OCI-LY1 (cell line): ENCODE measurements at regions not wholly inside any gene's neighbourhood (a gene's known extent, or its start where the extent isn't known, plus 50 kb on each side); places are given as distances from the start of the nearest gene placed in this dataset.

Experiments
- H2AFZ ChIP-seq: fragments of 200-600 bp; sonication (generic), shearing (Covaris generic); 2 replicates; pipeline ENCODE4 v1.6.0; 2014; ENCODE audit warnings: antibody characterized with exemption, mild to moderate bottlenecking, low read length
- H3F3A ChIP-seq: fragments of 200-600 bp; sonication (generic), shearing (Covaris generic); 2 replicates; pipeline ENCODE4 v1.6.0; 2014; ENCODE audit warnings: mild to moderate bottlenecking, antibody characterized with exemption, low read length, moderate library complexity; ENCODE audit not compliant: insufficient read depth
- H3K27ac ChIP-seq: fragments of 200-600 bp; sonication (generic); 2 replicates; pipeline ENCODE4 v1.5.1; 2014; ENCODE audit warnings: low read length, mixed run types, mild to moderate bottlenecking, low read depth; ENCODE audit not compliant: poor library complexity, severe bottlenecking
- H3K27me3 ChIP-seq: fragments of 200-600 bp; sonication (generic); 2 replicates; pipeline ENCODE4 v1.6.0; 2014; ENCODE audit warnings: antibody characterized with exemption, mild to moderate bottlenecking, low read length, moderate library complexity; ENCODE audit not compliant: insufficient read depth
- H3K36me3 ChIP-seq: fragments of 200-600 bp; sonication (generic); 2 replicates; pipeline ENCODE4 v1.6.1; 2014; ENCODE audit warnings: mild to moderate bottlenecking, antibody characterized with exemption, low read length, moderate library complexity, mixed read lengths; ENCODE audit not compliant: insufficient read depth
- H3K4me1 ChIP-seq: fragments of 200-600 bp; sonication (generic); 2 replicates; pipeline ENCODE4 v1.5.1; 2014; ENCODE audit warnings: mild to moderate bottlenecking, low read length, moderate library complexity; ENCODE audit not compliant: insufficient read depth, severe bottlenecking
- H3K4me2 ChIP-seq: fragments of 200-600 bp; sonication (generic), shearing (Covaris generic); 2 replicates; pipeline ENCODE4 v1.6.1; 2014; ENCODE audit warnings: low read length
- H3K4me3 ChIP-seq: fragments of 200-600 bp; sonication (generic); 2 replicates; pipeline ENCODE4 v1.5.1; 2014; ENCODE audit warnings: low read length, low read depth, mild to moderate bottlenecking, mixed read lengths; ENCODE audit not compliant: poor library complexity, severe bottlenecking
- H3K79me2 ChIP-seq: fragments of 200-600 bp; shearing (Covaris generic); 2 replicates; pipeline ENCODE4 v1.6.1; 2016; ENCODE audit warnings: mixed run types, low read length, mixed read lengths; ENCODE audit not compliant: insufficient read depth
- H3K9ac ChIP-seq: fragments of 200-600 bp; sonication (generic), shearing (Covaris generic); 2 replicates; pipeline ENCODE4 v1.6.1; 2014; ENCODE audit warnings: mild to moderate bottlenecking, low read length, mixed read lengths
- H3K9me2 ChIP-seq: fragments of 200-600 bp; sonication (generic), shearing (Covaris generic); 2 replicates; pipeline ENCODE4 v1.6.1; 2014; ENCODE audit warnings: low read depth, mild to moderate bottlenecking, low read length, mixed read lengths
- H3K9me3 ChIP-seq: fragments of 200-600 bp; shearing (Covaris generic); 2 replicates; pipeline ENCODE4 v1.6.1; 2014; ENCODE audit warnings: low read length, mixed read lengths
- H4K20me1 ChIP-seq: fragments of 200-600 bp; sonication (generic), shearing (Covaris generic); 2 replicates; pipeline ENCODE4 v1.6.0; 2016; ENCODE audit warnings: mild to moderate bottlenecking, low read length; ENCODE audit not compliant: insufficient read depth
- CTCF ChIP-seq: fragments of 200-600 bp; sonication (generic), shearing (Covaris generic); IDR thresholded peaks from 2 replicates; pipeline ENCODE4 v1.5.1; 2017; ENCODE audit warnings: mild to moderate bottlenecking, antibody characterized with exemption, low read length, moderate library complexity, mixed read lengths
- EZH2 ChIP-seq: fragments of 200-600 bp; sonication (generic), shearing (Covaris generic); IDR thresholded peaks from 2 replicates; pipeline ENCODE4 v1.8.0; 2017; ENCODE audit warnings: borderline replicate concordance, mixed run types, mild to moderate bottlenecking, antibody characterized with exemption, low read length, moderate library complexity, mixed read lengths

GRCh38 chr4:126364311-126364911 is 1049.7 kb downstream of the FAT4 start:
- H3K36me3 ChIP-seq, result no peaks in the 10 kb centered on the region
- no peak overlapping the region for H3K27ac ChIP-seq
- H3K27me3 ChIP-seq, result no peaks in the 10 kb centered on the region
- H3K4me1 ChIP-seq, result no peaks in the 10 kb centered on the region
- H3K9ac ChIP-seq, result no peak overlapping the region
- no peak overlapping the region for H3K4me2 ChIP-seq
- no peak overlapping the region for H2AFZ ChIP-seq
- H4K20me1 ChIP-seq, result no peaks in the 10 kb centered on the region
- no peaks in the 10 kb centered on the region for H3K9me2 ChIP-seq
- TF ChIP-seq EZH2 (no peak), CTCF (no peak)
- no peak overlapping the region for H3K4me3 ChIP-seq
- no peaks in the 10 kb centered on the region for H3F3A ChIP-seq
- no peaks in the 10 kb centered on the region for H3K9me3 ChIP-seq
- no peaks in the 10 kb centered on the region for H3K79me2 ChIP-seq

GRCh38 chr4:126369076-126369475 is 1054.3 kb downstream of the FAT4 start:
- H3K36me3 ChIP-seq, result no peaks in the 10 kb centered on the region

GRCh38 chr4:126372634-126373033 is 1057.9 kb downstream of the FAT4 start:
- Histone ChIP-seq H4K20me1 (no peaks in the 10 kb centered on the region), H3K79me2 (no peaks in the 10 kb centered on the region), H3K27me3 (no peaks in the 10 kb centered on the region), H3K9ac (no peak overlapping the region), H3F3A (no peaks in the 10 kb centered on the region), H3K9me3 (no peaks in the 10 kb centered on the region), H3K36me3 (no peaks in the 10 kb centered on the region), H3K4me2 (no peak overlapping the region), H3K4me3 (no peak overlapping the region), H3K27ac (no peak overlapping the region), H3K4me1 (no peaks in the 10 kb centered on the region), H2AFZ (no peak overlapping the region), H3K9me2 (no peaks in the 10 kb centered on the region)
- TF ChIP-seq EZH2 (no peak), CTCF (no peak)

More at GRCh38 chr4:126369076-126369475, 1054.3 kb downstream of the FAT4 start:
- Histone ChIP-seq H3K79me2 (no peaks in the 10 kb centered on the region), H3K9ac (no peak overlapping the region), H3K27me3 (no peaks in the 10 kb centered on the region), H3K4me2 (no peak overlapping the region), H3K27ac (no peak overlapping the region), H3K9me3 (no peaks in the 10 kb centered on the region), H4K20me1 (no peaks in the 10 kb centered on the region), H2AFZ (no peak overlapping the region), H3K9me2 (no peaks in the 10 kb centered on the region), H3K4me1 (no peaks in the 10 kb centered on the region), H3F3A (no peaks in the 10 kb centered on the region), H3K4me3 (no peak overlapping the region)
- no peak for TF ChIP-seq EZH2
- TF ChIP-seq CTCF, result no peak
